H54 (cell line): ENCODE measurements at regions not wholly inside any gene's neighbourhood (a gene's known extent, or its start where the extent isn't known, plus 50 kb on each side); places are given as distances from the start of the nearest gene placed in this dataset.

Experiments used
- DNase-seq: peaks from one replicate; pipeline ENCODE4 v3.0.0; 2011; ENCODE audit warnings: low spot score, mixed read lengths; ENCODE audit not compliant: insufficient read length
- FAIRE-seq: peaks from 3 replicates; lab custom pipeline; 2011; peaks lifted over from hg19 to GRCh38; lab: Jason Lieb, UNC
- POLR2A ChIP-seq: IDR thresholded peaks from 2 replicates; pipeline ENCODE4 v1.6.1; 2011; ENCODE audit warnings: low read depth, mild to moderate bottlenecking, low read length

DNA sequence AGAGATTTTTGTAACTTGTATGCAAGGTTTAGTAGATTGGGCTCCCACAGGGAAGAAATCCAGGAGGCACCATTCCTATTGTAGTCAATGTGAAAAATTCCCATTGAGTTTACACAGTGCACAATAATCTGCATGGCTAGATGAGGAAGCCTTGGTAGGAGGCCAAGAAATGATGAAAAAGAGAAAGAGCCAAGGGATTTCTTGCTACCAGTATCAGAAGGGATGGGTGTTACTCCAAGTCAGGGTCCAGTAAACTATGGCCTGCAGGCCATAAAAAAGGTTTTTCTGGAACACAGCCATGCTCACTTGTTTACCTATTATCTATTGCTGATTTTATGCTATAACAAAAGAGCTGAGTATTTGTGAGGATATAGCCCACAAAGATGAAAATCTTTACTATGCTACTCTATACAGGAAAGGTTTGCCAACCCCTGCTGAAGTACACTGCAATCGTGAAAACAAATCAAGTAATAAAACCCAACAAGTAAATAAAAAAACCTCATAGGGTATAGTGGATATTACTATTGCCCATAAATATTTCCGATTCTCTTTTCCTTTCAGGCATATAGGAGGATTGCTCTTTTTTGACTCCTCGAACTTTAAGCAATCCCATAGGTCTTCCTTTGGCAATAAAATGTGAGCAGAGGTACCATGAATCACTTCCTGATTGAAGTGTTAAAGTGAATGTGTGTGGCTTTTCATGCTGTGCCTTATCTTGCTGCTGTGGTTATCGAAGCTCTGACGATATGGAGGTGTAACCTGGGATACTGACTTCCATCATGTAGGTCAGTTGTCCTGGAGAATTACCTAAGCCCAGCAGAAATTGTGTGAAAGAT lies 256.3 kb upstream of the MAGI2 start:
- FAIRE-seq (peak; percentile 97), DNase-seq (peak; percentile 1)
- no peak for TF ChIP-seq POLR2A

DNA sequence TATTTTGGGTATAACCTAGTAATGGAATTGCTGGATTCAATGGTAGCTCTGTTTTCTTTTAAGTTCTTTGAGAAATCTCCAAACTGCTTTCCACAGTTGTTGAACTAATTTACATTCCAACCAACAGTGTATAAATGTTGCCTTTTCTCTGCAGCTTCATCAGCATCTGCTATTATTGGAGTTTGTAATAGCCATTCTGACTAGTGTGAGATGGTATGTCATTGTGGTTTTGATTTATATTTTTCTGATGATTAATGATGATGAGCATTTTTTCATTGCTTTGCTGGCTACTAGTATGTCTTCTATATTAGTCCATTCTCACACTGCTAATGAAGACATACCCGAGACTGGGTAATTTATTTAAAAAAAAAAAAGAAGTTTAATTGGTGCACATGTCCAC lies 248.6 kb upstream of the MAGI2 start:
- no peak for TF ChIP-seq POLR2A
- FAIRE-seq (no peak), DNase-seq (no peak)

DNA sequence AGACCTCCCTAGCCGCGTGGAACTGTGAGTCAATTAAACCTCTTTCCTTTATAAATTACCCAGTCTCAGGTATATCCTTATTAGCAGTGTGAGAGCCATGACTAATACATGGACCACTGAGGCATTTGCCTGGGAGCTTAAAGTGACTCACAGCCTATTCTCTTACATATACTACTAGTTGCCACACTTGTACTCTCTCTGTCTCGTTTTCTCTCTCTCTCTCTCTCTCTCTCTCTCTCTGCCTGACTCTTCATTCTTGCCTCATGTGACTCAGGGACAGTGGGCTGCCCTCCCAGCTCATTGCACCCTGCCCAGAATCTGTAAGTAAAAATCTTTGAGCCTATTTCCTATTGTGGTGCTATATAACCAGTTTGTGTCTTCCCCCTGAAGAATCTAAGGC lies 238.5 kb upstream of the MAGI2 start:
- no peak for TF ChIP-seq POLR2A
- FAIRE-seq (no peak), DNase-seq (no peak)

DNA sequence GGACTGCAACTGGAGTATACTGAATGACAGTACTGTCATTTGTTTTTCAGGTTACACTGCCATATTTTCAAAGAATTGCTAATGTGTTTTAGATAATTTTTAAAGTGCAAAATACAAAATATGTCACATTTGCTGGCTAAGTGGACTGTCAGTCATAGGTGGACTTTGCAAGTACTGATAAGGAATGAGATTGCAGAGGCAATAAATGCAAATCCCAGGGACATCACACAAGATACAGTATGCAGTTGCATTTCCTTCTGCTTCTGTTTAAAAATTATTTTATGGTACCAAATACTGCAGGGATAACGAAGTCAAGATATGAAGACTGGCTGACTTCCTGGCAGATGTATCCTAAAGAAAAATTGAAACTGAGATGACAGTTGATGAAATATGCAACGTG lies 237.6 kb upstream of the MAGI2 start:
- DNase-seq (no peak), FAIRE-seq (no peak)
- no peak for TF ChIP-seq POLR2A

DNA sequence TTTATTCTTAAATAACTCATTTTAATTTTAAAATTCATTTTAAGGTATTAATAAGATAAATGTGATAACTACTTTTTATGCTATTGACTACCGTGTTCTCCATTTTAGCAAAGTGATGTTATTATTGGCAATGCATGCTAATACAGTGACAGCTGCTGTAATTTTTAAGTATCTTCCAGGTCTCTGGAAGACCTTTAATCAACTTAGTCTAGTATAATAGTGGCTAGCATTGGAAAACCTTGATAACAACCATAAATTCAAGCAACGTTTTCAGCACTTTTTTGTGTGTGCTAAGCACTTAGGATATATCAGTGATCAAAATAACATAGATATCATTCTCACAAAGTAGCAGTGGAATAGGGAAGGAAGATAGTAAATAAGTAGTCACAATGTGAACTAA lies 230.9 kb upstream of the MAGI2 start:
- DNase-seq (no peak), FAIRE-seq (peak; percentile 45)
- no peak for TF ChIP-seq POLR2A

DNA sequence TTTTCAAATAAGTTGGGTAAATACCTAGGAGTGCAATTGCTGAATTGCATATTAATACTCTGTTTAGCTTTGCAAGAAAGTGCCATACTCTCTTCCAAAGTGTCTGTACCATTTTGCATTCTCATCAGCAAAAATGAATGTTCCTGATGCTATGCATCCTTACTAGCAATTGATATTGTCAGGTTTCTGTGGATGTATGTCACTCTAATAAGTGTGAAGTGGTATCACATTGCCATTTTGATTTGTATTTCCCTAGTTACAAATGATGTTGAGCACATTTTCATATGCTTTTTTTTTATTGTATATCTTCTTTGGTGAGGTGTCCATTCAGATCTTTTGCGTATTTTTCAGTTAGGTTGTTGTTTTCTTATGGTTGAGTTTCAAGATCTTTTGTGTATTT lies 230.4 kb upstream of the MAGI2 start:
- TF ChIP-seq POLR2A: no peak
- no peak for FAIRE-seq

DNA sequence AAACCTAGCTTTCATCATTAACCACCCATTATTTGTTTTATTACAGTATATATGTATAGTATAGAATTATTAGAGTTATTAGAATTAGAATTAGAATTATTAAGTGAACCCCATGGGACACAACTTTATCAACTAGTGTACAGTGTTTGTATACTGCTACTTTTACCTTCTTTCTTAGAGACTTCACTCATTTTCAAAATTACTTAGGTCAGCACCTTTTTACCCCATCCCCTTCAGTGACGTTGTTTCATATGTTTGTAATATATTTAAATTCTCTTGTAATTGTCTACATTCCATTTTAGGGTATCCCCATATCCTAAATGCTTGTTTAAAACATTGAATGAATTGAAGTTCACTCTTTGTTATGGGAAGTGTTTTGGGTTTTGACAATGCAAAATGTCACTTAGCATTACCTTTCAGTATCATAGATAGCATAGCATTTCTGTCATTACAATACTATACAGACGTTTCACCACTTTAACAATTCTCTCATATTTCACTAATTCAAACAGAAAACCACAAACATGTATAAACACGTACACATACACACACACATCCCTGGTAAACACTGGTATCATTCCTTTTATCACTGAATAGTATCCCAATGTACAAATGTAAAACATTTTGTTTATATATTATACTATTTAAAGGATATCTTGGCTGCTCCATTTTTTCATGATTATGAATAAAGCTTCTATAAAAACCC lies 229.9 kb upstream of the MAGI2 start:
- no peak for TF ChIP-seq POLR2A
- DNase-seq (no peak), FAIRE-seq (no peak)

More for the DNA sequence above, 230.4 kb upstream of the MAGI2 start:
- no peak for DNase-seq

DNA sequence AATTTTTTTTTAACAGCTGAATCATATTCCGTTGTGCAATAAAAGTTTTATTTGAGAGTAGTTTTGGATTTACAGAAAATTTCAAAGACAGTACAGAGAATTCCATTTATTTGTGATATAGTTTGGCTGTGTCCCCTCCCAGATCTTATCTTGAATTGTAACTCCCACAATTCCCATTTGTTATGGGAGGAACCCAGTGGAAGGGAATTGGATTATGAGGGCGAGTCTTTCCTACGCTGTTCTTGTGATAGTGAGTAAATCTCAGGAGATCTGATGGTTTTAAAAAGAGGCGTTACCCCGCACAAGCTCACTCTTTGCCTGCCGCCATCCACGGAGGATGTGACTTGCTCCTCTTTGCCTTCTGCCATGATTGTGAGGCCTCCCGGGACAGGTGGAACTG lies 228.0 kb upstream of the MAGI2 start:
- no peak for FAIRE-seq
- no peak for TF ChIP-seq POLR2A

DNA sequence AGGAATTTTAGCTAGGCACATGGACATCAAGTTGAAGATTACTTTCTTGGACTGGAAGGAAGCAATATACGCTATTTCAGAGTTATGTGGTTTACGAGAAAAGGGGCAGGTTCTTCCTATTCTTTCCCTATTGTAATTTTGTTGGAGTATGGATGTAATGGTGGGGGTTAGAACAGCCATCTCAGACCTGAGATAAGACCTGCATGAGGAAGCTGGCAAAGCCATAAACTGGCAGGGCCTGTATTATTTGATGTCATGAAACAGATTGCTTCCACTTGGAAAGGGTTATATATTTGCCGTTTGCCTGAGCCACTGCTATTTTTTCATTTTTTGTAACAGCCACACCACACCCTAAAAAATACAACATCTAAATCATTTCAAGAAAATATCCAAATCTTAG lies 220.5 kb upstream of the MAGI2 start:
- no peak for FAIRE-seq
- no peak for DNase-seq
- no peak for TF ChIP-seq POLR2A

More for the DNA sequence above, 228.0 kb upstream of the MAGI2 start:
- no peak for DNase-seq

DNA sequence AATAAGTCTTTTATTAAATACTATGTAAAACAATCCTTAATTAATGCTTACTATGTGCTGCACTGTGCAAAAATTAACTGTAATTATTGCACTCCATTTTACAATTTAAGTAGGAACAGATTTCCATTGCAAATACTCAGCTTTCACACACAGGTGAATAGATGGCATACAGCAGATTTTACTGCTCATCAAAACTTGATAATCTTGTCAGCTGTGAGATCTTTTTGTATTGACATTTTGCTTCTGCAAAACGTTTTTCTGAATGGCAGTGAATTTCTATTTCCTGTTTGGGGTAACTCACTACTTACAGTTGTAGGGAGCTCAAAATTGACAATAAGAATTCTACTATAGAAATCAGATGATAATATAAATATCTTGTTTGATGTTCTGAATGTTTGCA lies 220.0 kb upstream of the MAGI2 start:
- TF ChIP-seq POLR2A: no peak
- DNase-seq: no peak
- FAIRE-seq: no peak

DNA sequence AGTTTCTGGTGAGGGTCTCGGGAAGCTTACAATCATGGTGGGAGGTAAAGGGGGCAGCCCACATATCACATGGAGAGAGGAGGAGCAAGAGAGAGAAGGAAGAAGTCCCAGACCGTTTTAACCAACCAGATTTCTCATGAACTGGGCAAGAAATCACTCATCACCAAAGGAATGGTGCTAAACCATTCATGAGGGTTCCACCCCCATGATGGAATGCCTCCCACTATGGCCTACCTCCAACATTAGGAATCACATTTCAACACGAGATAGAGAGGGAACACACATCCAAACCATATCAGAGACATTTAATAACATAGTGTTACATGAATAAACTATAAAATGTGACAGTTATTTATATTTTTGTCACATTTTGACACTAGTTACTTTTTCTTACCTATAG lies 214.8 kb upstream of the MAGI2 start:
- DNase-seq (no peak), FAIRE-seq (no peak)
- no peak for TF ChIP-seq POLR2A

DNA sequence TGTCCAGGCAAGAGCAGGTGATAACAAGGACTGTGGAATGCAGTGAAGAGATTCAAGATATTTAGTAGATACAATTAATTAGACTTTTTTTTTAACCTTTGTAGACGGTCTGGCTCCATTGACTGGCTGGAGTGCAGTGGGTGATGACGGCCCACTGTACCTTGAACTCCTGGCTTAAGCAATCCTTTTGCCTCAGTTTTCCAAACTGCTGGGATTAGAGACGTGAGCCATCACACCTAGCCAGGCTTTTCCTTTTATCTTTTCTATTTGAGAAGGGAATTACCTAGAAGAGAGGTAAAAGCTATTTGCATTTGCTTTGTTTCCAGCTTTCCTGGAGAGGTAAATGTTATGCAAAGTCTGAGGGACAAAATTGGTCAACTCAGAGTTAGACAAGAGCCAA lies 213.0 kb upstream of the MAGI2 start:
- no peak for FAIRE-seq
- TF ChIP-seq POLR2A: no peak
- no peak for DNase-seq

DNA sequence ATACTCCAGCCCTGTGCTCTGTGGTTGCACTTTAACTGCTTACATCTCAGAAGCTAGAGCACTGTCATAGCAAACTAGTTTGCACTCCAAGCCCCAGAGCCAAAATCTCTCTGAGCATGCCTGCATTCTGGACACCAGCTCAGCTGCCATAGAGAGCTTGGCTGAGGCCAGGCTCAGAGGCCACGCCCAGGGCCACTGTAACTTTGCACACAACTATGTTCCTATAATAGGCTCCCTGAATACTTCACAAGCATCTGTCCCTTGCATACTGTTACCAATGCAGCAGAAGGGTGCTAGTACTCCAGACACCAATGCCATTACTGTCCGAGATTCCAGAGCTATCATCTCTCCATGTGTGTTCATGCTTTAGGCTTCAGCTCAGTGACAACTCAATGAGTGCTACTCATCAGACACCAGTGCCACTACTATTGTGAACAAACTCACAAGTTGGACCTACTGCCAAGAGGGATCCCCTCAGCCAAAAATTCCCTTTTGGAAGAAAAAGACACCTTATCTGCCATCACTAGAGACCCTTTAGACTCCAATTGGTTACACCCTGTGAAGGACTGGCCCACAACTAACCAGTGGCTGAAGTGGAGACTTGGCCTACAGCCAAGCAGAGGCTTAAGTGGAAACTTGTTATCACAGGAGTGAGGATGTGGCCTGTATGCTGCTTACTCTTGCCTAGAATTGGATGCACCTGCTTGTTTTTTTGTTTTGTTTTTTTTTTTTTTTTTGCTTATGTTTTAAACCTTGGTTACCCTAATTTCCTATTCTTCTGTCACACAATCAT lies 211.6 kb upstream of the MAGI2 start:
- no peak for TF ChIP-seq POLR2A
- FAIRE-seq: no peak
- DNase-seq: no peak

DNA sequence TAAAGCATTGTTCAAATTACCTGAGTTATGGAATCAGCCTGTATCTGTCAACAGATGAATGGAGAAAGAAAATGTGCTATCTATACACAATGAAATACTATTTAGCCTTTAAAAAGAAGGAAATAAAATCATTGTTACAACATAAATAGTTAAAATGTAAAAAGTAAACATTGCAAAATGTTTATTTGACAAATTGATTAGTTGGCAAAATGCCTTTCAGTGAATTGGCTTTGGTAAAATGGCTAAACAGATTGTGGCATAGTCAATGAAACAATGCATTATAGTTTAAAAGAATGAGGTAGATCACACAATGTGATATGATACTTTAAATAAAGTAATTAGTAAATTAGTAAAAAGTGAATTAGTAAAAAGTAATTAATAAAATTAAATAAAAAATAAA lies 204.8 kb upstream of the MAGI2 start:
- FAIRE-seq (no peak), DNase-seq (no peak)
- no peak for TF ChIP-seq POLR2A

DNA sequence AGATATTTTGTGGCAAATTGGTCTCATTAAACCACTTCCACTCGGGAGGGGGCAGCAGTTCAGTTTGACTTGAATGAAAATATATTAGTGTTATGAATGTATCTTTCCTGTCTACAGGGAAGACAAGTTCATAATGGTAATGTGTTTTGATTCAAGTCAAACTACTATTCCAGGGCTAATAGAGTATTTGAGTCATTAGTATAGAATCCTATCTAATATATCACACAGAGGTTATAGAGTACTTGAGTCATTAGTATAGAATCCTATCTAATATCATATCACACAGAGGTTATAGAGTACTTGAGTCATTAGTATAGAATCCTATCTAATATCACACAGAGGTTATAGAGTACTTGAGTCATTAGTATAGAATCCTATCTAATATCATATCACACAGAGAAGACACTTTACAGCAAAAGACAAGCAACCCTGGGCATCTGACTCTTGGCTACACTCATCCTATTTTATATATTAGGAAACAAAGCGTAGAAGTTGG lies 199.7 kb upstream of the MAGI2 start:
- TF ChIP-seq POLR2A: no peak
- no peak for FAIRE-seq
- no peak for DNase-seq
